ENCODE measurements at regions not wholly inside any gene's neighbourhood (a gene's known extent, or its start where the extent isn't known, plus 50 kb on each side); places are given as distances from the start of the nearest gene placed in this dataset.

DNA sequence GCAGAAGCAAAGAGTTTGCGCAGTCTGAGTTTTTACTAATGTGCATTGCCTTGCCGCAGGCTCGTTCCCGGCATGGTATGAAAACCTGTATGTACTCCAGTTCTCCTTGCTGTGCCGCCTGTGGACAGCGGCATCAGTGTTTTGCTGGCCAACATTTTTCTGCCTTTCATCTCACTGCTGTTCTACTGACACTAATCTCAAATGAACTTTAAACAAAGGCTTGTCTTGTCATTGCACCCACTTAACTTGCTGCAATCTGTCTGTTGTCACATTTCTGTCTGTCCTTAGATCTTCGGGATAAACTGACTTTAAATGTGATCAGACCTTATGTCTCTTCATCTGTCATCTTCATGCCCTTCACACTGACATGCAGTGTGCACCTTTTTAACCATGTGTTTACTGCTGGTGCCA, 71.7 kb upstream of the ZNRF2 start (continued):
- TF ChIP-seq HOXA3 (CRISPR knock-in tag; IDR thresholded peaks at IDR 0.05), result 0 out of 2 replicates have a peak, but pooled peaks have one; percentile 14
- TF ChIP-seq GTF3A (CRISPR knock-in tag; conservative IDR thresholded peaks at IDR 0.05), result no peak
- 0 out of 2 replicates have a peak, but pooled peaks have one; percentile 17 for TF ChIP-seq HDAC2 (CRISPR knock-in tag; IDR thresholded peaks at IDR 0.05)
- TF ChIP-seq ZBTB49 (CRISPR knock-in tag; IDR thresholded peaks at IDR 0.05; ENCODE audit: borderline replicate concordance), result no peak
- TF ChIP-seq EP300 (IDR thresholded peaks at IDR 0.05; ENCODE audit: low read depth in 2 of 2, low read length in 2 of 2), result peak in 1 of 2 experiments; percentile 51; a peak in 1 of 4 replicates
- no peak; the same call in 1 of the 2 replicates for TF ChIP-seq EP300 (CRISPR knock-in tag; IDR thresholded peaks at IDR 0.05; ENCODE audit: borderline replicate concordance)
- TF ChIP-seq SOX5 (CRISPR knock-in tag; IDR thresholded peaks at IDR 0.05; ENCODE audit: borderline replicate concordance), result peak; percentile 75; the same call in 1 of the 2 replicates
- TF ChIP-seq, protein P1, sequence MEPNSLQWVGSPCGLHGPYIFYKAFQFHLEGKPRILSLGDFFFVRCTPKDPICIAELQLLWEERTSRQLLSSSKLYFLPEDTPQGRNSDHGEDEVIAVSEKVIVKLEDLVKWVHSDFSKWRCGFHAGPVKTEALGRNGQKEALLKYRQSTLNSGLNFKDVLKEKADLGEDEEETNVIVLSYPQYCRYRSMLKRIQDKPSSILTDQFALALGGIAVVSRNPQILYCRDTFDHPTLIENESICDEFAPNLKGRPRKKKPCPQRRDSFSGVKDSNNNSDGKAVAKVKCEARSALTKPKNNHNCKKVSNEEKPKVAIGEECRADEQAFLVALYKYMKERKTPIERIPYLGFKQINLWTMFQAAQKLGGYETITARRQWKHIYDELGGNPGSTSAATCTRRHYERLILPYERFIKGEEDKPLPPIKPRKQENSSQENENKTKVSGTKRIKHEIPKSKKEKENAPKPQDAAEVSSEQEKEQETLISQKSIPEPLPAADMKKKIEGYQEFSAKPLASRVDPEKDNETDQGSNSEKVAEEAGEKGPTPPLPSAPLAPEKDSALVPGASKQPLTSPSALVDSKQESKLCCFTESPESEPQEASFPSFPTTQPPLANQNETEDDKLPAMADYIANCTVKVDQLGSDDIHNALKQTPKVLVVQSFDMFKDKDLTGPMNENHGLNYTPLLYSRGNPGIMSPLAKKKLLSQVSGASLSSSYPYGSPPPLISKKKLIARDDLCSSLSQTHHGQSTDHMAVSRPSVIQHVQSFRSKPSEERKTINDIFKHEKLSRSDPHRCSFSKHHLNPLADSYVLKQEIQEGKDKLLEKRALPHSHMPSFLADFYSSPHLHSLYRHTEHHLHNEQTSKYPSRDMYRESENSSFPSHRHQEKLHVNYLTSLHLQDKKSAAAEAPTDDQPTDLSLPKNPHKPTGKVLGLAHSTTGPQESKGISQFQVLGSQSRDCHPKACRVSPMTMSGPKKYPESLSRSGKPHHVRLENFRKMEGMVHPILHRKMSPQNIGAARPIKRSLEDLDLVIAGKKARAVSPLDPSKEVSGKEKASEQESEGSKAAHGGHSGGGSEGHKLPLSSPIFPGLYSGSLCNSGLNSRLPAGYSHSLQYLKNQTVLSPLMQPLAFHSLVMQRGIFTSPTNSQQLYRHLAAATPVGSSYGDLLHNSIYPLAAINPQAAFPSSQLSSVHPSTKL (CRISPR knock-in tag; IDR thresholded peaks at IDR 0.05), result peak; percentile 27; the same call in 1 of the 2 replicates
- TF ChIP-seq ZNF562 (CRISPR knock-in tag; IDR thresholded peaks at IDR 0.05; ENCODE audit: borderline replicate concordance), result no peak
- peak; percentile 23; the same call in 1 of the 2 replicates for TF ChIP-seq CEBPG (CRISPR knock-in tag; IDR thresholded peaks at IDR 0.05)
- peak; percentile 15; the same call in 1 of the 3 replicates for TF ChIP-seq MXI1 (IDR thresholded peaks at IDR 0.05; ENCODE audit: borderline replicate concordance, low read depth, low read length)
- no peak for TF ChIP-seq RORA (CRISPR knock-in tag; IDR thresholded peaks at IDR 0.05)
- TF ChIP-seq ZNF672 (CRISPR knock-in tag; IDR thresholded peaks at IDR 0.05), result no peak
- TF ChIP-seq, protein P2, sequence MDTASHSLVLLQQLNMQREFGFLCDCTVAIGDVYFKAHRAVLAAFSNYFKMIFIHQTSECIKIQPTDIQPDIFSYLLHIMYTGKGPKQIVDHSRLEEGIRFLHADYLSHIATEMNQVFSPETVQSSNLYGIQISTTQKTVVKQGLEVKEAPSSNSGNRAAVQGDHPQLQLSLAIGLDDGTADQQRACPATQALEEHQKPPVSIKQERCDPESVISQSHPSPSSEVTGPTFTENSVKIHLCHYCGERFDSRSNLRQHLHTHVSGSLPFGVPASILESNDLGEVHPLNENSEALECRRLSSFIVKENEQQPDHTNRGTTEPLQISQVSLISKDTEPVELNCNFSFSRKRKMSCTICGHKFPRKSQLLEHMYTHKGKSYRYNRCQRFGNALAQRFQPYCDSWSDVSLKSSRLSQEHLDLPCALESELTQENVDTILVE (CRISPR knock-in tag; IDR thresholded peaks at IDR 0.05), result no peak
- peak; percentile 29; the same call in 1 of the 2 replicates for TF ChIP-seq RERE (CRISPR knock-in tag; IDR thresholded peaks at IDR 0.05; ENCODE audit: low read depth)
- TF ChIP-seq RXRB (CRISPR knock-in tag; IDR thresholded peaks at IDR 0.05; ENCODE audit: borderline replicate concordance), result peak; percentile 29; the same call in 1 of the 2 replicates
- no peak for TF ChIP-seq NBN (conservative IDR thresholded peaks at IDR 0.05)
- TF ChIP-seq TBX3 (IDR thresholded peaks at IDR 0.05; ENCODE audit: borderline replicate concordance), result peak; percentile 19; the same call in 1 of the 2 replicates
- TF ChIP-seq ELF1 (CRISPR knock-in tag; IDR thresholded peaks at IDR 0.05), result no peak

Data from HepG2 (cell line).